ENCODE measurements at regions not wholly inside any gene's neighbourhood (a gene's known extent, or its start where the extent isn't known, plus 50 kb on each side); places are given as distances from the start of the nearest gene placed in this dataset.

- dilution Hi-C loops (cut with MboI; ENCODE audit: extremely low pct_ligation_motif_present, low sequenced_read_pairs) (no loop called here), intact Hi-C loops (cut with micrococcal nuclease) (loop anchor here (1.0 to 10.0 kb wide), 6 partner anchors 237 to 1041 kb away; no protein-coding TSS in a partner anchor)
- Histone ChIP-seq H3K27me3 (ENCODE audit: control insufficient read depth in 2 of 2, insufficient read depth in 2 of 2, low read length in 2 of 2) (peaks cover 0 to 2% of the 10 kb centered on the region in 2 experiments), H3K36me3 (ENCODE audit: control insufficient read depth in 2 of 2, extremely low read depth in 1 of 2, insufficient read depth in 2 of 2, low read length in 2 of 2) (no peaks in the 10 kb centered on the region), H3K9ac (replicated peaks; ENCODE audit: extremely low read depth, insufficient read depth, low read length) (peak overlapping the region; percentile 89), H3K4me3 (replicated peaks in 1 of 3; ENCODE audit: insufficient read depth in 1 of 3, low read depth in 1 of 3, low read length in 3 of 3) (peak overlapping the region; percentile 74 to 91 (median 78)), H4K20me1 (replicated peaks; ENCODE audit: control insufficient read depth, extremely low read depth, insufficient read depth, low read length) (no peaks in the 10 kb centered on the region), H3K9me3 (replicated peaks; ENCODE audit: control insufficient read depth, insufficient read depth, low read length) (no peaks in the 10 kb centered on the region), H3K4me1 (ENCODE audit: control insufficient read depth, extremely low read depth, insufficient read depth, low read length) (peaks cover 21% of the 10 kb centered on the region), H2AFZ (ENCODE audit: low read depth, low read length) (peak overlapping the region; percentile 83), H3K9me1 (replicated peaks; ENCODE audit: control insufficient read depth, extremely low read depth, insufficient read depth, low read length) (no peaks in the 10 kb centered on the region), H3K27ac (ENCODE audit: insufficient read depth, low read depth, low read length) (peak overlapping the region; percentile 90), H3K79me2 (ENCODE audit: control insufficient read depth, insufficient read depth, low read length) (no peaks in the 10 kb centered on the region), H3K4me2 (ENCODE audit: insufficient read depth, low read length) (peak overlapping the region; percentile 98)
- DNase-seq (ENCODE audit: low read depth, low spot score) (peak; percentile 84), FAIRE-seq (peak; percentile 77)
- POLR2A ChIA-PET, result no interaction called here
- TF ChIP-seq FOS (IDR thresholded peaks at IDR 0.05; ENCODE audit: borderline replicate concordance, insufficient read depth, low read length) (peak; percentile 61), MAX (IDR thresholded peaks at IDR 0.05; ENCODE audit: insufficient read depth, insufficient read length) (no peak), CTCF (IDR thresholded peaks at IDR 0.05; ENCODE audit: extremely low read depth in 1 of 2, insufficient read depth in 1 of 2, low read depth in 1 of 2, low read length in 2 of 2) (no peak), JUN (IDR thresholded peaks at IDR 0.05; ENCODE audit: borderline replicate concordance, insufficient read depth, insufficient read length, low read depth) (no peak), POLR2A (IDR thresholded peaks at IDR 0.05; ENCODE audit: low read depth, low read length) (peak; percentile 72), POLR2AphosphoS5 (IDR thresholded peaks at IDR 0.05; ENCODE audit: insufficient read depth, low read depth, low read length) (peak; percentile 63)
- CTCF ChIA-PET, result interaction anchor here (0.6 kb wide), 1 partner anchor 28 kb away, joined by 3 read pairs; no protein-coding TSS in a partner anchor
- BruUV-seq (replicated peaks), result TSS peak; percentile 69
These were observed 419.5 kb upstream of the NAALADL2 start for GRCh38 chr3:174439331-174440252.

Measured in endothelial cell of umbilical vein (primary cell).